Loucy (cell line): ENCODE measurements at regions not wholly inside any gene's neighbourhood (a gene's known extent, or its start where the extent isn't known, plus 50 kb on each side); places are given as distances from the start of the nearest gene placed in this dataset.

ENCODE experiments used
- EZH2phosphoT487 ChIP-seq: fragments of 200-600 bp; IDR thresholded peaks from 2 replicates; pipeline ENCODE4 v1.6.1; 2018; ENCODE audit warnings: antibody characterized with exemption, mild to moderate bottlenecking, moderate library complexity, borderline replicate concordance
- TF ChIP-seq, protein P1 (sequence below): fragments of 200-600 bp; sonication (generic); conservative IDR thresholded peaks from 2 replicates; pipeline ENCODE4 v1.5.1; 2014; ENCODE audit warnings: mild to moderate bottlenecking, antibody characterized with exemption, low read length

DNA sequence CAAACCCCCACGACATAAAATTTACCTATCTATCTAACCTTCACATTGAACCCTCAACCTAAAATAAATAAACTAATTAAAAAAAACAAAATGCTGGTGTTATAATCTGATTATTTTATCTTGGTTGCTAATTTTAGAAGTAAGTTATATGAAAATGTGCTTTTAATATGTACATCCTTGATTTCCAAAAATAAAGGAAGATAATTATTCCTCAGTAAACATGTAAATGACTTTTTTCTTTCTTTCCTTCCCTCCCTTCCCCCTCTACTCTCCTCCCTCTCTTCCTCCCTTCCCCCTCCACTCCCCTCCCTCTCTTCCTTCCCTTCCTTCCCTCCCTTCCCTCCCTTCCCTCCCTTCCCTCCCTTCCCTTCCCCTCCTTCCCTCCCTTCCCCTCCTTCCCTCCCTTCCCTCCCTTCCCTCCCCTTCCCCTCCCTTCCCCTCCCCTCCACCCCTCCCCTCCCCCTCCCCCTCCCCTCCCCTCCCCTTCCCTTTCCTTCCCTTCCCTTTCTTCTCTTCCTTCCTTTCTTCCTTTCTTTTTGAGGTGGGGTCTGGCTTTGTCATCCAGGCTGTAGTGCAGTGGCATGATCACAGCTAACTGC, 180.0 kb upstream of the GIMD1 start:
- TF ChIP-seq, protein P1, sequence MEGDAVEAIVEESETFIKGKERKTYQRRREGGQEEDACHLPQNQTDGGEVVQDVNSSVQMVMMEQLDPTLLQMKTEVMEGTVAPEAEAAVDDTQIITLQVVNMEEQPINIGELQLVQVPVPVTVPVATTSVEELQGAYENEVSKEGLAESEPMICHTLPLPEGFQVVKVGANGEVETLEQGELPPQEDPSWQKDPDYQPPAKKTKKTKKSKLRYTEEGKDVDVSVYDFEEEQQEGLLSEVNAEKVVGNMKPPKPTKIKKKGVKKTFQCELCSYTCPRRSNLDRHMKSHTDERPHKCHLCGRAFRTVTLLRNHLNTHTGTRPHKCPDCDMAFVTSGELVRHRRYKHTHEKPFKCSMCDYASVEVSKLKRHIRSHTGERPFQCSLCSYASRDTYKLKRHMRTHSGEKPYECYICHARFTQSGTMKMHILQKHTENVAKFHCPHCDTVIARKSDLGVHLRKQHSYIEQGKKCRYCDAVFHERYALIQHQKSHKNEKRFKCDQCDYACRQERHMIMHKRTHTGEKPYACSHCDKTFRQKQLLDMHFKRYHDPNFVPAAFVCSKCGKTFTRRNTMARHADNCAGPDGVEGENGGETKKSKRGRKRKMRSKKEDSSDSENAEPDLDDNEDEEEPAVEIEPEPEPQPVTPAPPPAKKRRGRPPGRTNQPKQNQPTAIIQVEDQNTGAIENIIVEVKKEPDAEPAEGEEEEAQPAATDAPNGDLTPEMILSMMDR = no peak
- no peak for TF ChIP-seq EZH2phosphoT487
